HEK293 (cell line): ENCODE measurements at regions not wholly inside any gene's neighbourhood (a gene's known extent, or its start where the extent isn't known, plus 50 kb on each side); places are given as distances from the start of the nearest gene placed in this dataset.
"Not testable (repeated sequence)": the region's sequence is repeated elsewhere in the genome, so short reads cannot be mapped to it uniquely, and the experiment has no call there.

ENCODE experiments used
- CTCF ChIA-PET: fragments of 350-600 bp; formaldehyde crosslinking; extraction: SDS; loops from one replicate; lab custom pipeline; 2021; ENCODE audit warnings: antibody characterized with exemption; lab: Yijun Ruan, JAX
- POLR2A ChIA-PET: fragments of 300-600 bp; formaldehyde crosslinking; extraction: SDS; loops from one replicate; lab custom pipeline; 2020; ENCODE audit warnings: antibody characterized with exemption, inconsistent platforms; lab: Yijun Ruan, JAX
- H3K27ac ChIP-seq: fragments of 200-500 bp; sonication (Bioruptor generic); 2 replicates; pipeline ENCODE4 v1.5.1; 2014; ENCODE audit warnings: low read depth, low read length, control low read depth, inconsistent platforms; ENCODE audit errors: extremely low read depth
- H3K36me3 ChIP-seq, 2 experiments: fragments of 200-500 bp in 1 of 2; sonication (Bioruptor generic) in 1 of 2; 1 replicate in 1 of 2; 2 replicates in 1 of 2; pipeline ENCODE4 v1.5.1; 2014 to 2017; ENCODE audit warnings: inconsistent platforms in 2 of 2, low read length in 2 of 2; ENCODE audit not compliant: control insufficient read depth in 2 of 2, insufficient read depth in 1 of 2
- H3K4me1 ChIP-seq: fragments of 200-500 bp; sonication (Bioruptor generic); 2 replicates; pipeline ENCODE4 v1.5.1; 2014; ENCODE audit warnings: mild to moderate bottlenecking, low read length, inconsistent platforms; ENCODE audit not compliant: control insufficient read depth, insufficient read depth
- H3K4me3 ChIP-seq: 2 replicates; pipeline ENCODE4 v1.5.1; 2011; ENCODE audit warnings: low read depth, mild to moderate bottlenecking, control low read depth, low read length, moderate library complexity
- H3K9me3 ChIP-seq: fragments of 200-500 bp; sonication (Bioruptor generic); 2 replicates; pipeline ENCODE4 v1.5.1; 2014; ENCODE audit warnings: low read depth, low read length, inconsistent platforms; ENCODE audit not compliant: control insufficient read depth, insufficient read depth
- ZBTB21 ChIP-seq: fragments of 450-650 bp; formaldehyde crosslinking; IDR thresholded peaks from 2 replicates; pipeline ENCODE4 v1.5.1; 2017; ENCODE audit warnings: missing biosample characterization, missing genetic modification characterization
- ZBTB26 ChIP-seq: fragments of 450-650 bp; formaldehyde crosslinking; optimal IDR thresholded peaks from 2 replicates; pipeline ENCODE3; 2016; ENCODE audit warnings: missing biosample characterization, mild to moderate bottlenecking, missing genetic modification characterization
- ZSCAN16 ChIP-seq: fragments of 450-650 bp; formaldehyde crosslinking; IDR thresholded peaks from 2 replicates; pipeline ENCODE4 v1.5.1; 2016; ENCODE audit warnings: missing biosample characterization, missing genetic modification characterization
- TF ChIP-seq, protein P1 (sequence below): fragments of 450-650 bp; formaldehyde crosslinking; IDR thresholded peaks from 2 replicates; pipeline ENCODE4 v1.5.1; 2016; ENCODE audit warnings: missing biosample characterization, missing genetic modification characterization

DNA sequence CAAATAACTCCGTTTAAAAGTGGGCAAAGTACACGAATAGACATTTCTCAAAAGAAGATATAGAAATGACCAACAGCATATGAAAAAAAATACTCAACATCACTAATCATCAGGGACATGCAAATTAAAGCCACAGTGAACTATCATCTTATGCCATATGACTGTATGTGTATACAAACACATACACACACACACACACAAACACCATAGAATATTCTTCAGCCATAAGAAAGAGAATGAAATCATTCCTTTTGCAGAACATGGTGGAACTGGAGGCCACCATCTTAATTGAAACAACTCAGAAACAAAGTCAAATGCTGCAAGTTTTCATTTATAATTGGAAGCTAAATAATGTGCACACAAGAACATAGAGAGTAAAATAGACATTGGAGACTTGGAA is 1019.4 kb downstream of the KCNMA1 start (continued):
- TF ChIP-seq ZSCAN16 (tag by site-specific recombination) = no peak
- no peak for TF ChIP-seq ZBTB26

GRCh38 chr10:76616666-76617065 is 1020.9 kb downstream of the KCNMA1 start:
- CTCF ChIA-PET = not testable (repeated sequence)

DNA sequence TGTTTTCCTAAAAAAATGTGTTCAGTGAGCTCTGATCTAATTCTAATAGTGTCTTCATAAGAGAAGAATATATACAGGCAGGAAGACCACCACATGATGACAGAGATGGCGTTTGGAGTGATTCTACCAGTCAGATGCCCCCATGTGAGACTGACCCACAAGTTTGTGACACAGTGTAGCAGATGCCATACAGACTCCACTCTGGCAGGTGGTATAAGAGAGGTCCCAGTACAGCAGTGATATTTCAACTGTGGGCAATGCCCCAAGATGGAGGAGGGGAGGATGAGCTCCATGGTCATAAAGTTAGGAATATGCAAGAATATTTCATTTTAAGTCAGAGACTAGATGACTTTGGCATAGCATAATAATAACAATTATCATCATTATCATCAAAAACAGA is 1022.6 kb downstream of the KCNMA1 start:
- ChIA-PET CTCF (no interaction called here), POLR2A (no interaction called here)
- TF ChIP-seq, protein P1, sequence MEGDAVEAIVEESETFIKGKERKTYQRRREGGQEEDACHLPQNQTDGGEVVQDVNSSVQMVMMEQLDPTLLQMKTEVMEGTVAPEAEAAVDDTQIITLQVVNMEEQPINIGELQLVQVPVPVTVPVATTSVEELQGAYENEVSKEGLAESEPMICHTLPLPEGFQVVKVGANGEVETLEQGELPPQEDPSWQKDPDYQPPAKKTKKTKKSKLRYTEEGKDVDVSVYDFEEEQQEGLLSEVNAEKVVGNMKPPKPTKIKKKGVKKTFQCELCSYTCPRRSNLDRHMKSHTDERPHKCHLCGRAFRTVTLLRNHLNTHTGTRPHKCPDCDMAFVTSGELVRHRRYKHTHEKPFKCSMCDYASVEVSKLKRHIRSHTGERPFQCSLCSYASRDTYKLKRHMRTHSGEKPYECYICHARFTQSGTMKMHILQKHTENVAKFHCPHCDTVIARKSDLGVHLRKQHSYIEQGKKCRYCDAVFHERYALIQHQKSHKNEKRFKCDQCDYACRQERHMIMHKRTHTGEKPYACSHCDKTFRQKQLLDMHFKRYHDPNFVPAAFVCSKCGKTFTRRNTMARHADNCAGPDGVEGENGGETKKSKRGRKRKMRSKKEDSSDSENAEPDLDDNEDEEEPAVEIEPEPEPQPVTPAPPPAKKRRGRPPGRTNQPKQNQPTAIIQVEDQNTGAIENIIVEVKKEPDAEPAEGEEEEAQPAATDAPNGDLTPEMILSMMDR (tag by site-specific recombination) = no peak
- TF ChIP-seq ZBTB21 (tag by site-specific recombination) = no peak
- Histone ChIP-seq H3K36me3 (no peaks in the 10 kb centered on the region), H3K9me3 (no peaks in the 10 kb centered on the region), H3K4me3 (no peak overlapping the region), H3K4me1 (no peaks in the 10 kb centered on the region), H3K27ac (no peak overlapping the region)

More at GRCh38 chr10:76616666-76617065, 1020.9 kb downstream of the KCNMA1 start:
- H3K36me3 ChIP-seq, H3K27ac ChIP-seq, POLR2A ChIA-PET, H3K4me1 ChIP-seq, H3K4me3 ChIP-seq, H3K9me3 ChIP-seq: not testable (repeated sequence)
